H9 (cell line): ENCODE measurements at regions not wholly inside any gene's neighbourhood (a gene's known extent, or its start where the extent isn't known, plus 50 kb on each side); places are given as distances from the start of the nearest gene placed in this dataset.

ENCODE experiments used
- DNase-seq: peaks from one replicate; pipeline ENCODE4 v3.0.0-alpha.2; 2017
- H2AFZ ChIP-seq: one replicate; pipeline ENCODE4 v1.6.1; 2013; ENCODE audit warnings: mild to moderate bottlenecking, low read length, control low read depth, moderate library complexity
- H2AK5ac ChIP-seq: 2 replicates; pipeline ENCODE4 v1.6.1; 2013; ENCODE audit warnings: low read length, control low read depth, mixed read lengths; ENCODE audit not compliant: insufficient read length
- H2BK120ac ChIP-seq: one replicate; pipeline ENCODE4 v1.6.1; 2013; ENCODE audit warnings: low read depth, mild to moderate bottlenecking, low read length, control low read depth, inconsistent platforms; ENCODE audit not compliant: poor library complexity, severe bottlenecking
- H2BK12ac ChIP-seq: 2 replicates; pipeline ENCODE4 v1.6.1; 2013; ENCODE audit warnings: low read length, control low read depth, mixed read lengths, low read depth; ENCODE audit not compliant: insufficient read length
- H2BK15ac ChIP-seq: 2 replicates; pipeline ENCODE4 v1.6.1; 2013; ENCODE audit warnings: low read depth, low read length, control low read depth
- H2BK20ac ChIP-seq: one replicate; pipeline ENCODE4 v1.6.1; 2013; ENCODE audit warnings: low read depth, mild to moderate bottlenecking, low read length, control low read depth, inconsistent platforms; ENCODE audit not compliant: poor library complexity, severe bottlenecking
- H2BK5ac ChIP-seq: 2 replicates; pipeline ENCODE4 v1.6.1; 2013; ENCODE audit warnings: low read length, control low read depth, mixed read lengths; ENCODE audit not compliant: insufficient read length
- H3K14ac ChIP-seq: 2 replicates; pipeline ENCODE4 v1.6.1; 2013; ENCODE audit warnings: low read length, control low read depth; ENCODE audit not compliant: insufficient read depth
- H3K18ac ChIP-seq: 2 replicates; pipeline ENCODE4 v1.6.1; 2013; ENCODE audit warnings: low read depth, mild to moderate bottlenecking, mixed read lengths, low read length, control low read depth; ENCODE audit not compliant: insufficient read length
- H3K23ac ChIP-seq: 2 replicates; pipeline ENCODE4 v1.6.1; 2013; ENCODE audit warnings: low read length, control low read depth, mixed read lengths, low read depth; ENCODE audit not compliant: insufficient read length
- H3K23me2 ChIP-seq: 2 replicates; pipeline ENCODE4 v1.6.1; 2013; ENCODE audit warnings: low read depth, mild to moderate bottlenecking, mixed read lengths, low read length, control low read depth; ENCODE audit not compliant: insufficient read length, poor library complexity, severe bottlenecking
- H3K27ac ChIP-seq: 2 replicates; pipeline ENCODE4 v1.5.1; 2013; ENCODE audit warnings: low read length, control low read depth, mixed read lengths, low read depth; ENCODE audit not compliant: insufficient read length
- H3K27me3 ChIP-seq: 2 replicates; pipeline ENCODE4 v1.6.1; 2013; ENCODE audit warnings: low read length, control low read depth, inconsistent platforms; ENCODE audit not compliant: insufficient read depth
- H3K4ac ChIP-seq: 2 replicates; pipeline ENCODE4 v1.6.1; 2013; ENCODE audit warnings: low read depth, mild to moderate bottlenecking, control low read depth, inconsistent platforms, low read length, moderate library complexity
- H3K4me1 ChIP-seq: 2 replicates; pipeline ENCODE4 v1.6.1; 2013; ENCODE audit warnings: low read length, control low read depth, inconsistent platforms; ENCODE audit not compliant: insufficient read depth
- H3K4me2 ChIP-seq: 2 replicates; pipeline ENCODE4 v1.6.1; 2013; ENCODE audit warnings: low read length, control low read depth, mixed read lengths; ENCODE audit not compliant: insufficient read length, insufficient read depth
- H3K56ac ChIP-seq: 2 replicates; pipeline ENCODE4 v1.6.1; 2013; ENCODE audit warnings: low read depth, mild to moderate bottlenecking, mixed read lengths, low read length, control low read depth; ENCODE audit not compliant: insufficient read length
- H3K79me1 ChIP-seq: 2 replicates; pipeline ENCODE4 v1.6.1; 2013; ENCODE audit warnings: low read depth, mild to moderate bottlenecking, moderate library complexity, low read length, control low read depth, inconsistent platforms; ENCODE audit not compliant: insufficient read depth, poor library complexity, severe bottlenecking
- H3K79me2 ChIP-seq: 2 replicates; pipeline ENCODE4 v1.6.1; 2013; ENCODE audit warnings: low read length, control low read depth, inconsistent platforms; ENCODE audit not compliant: insufficient read depth
- H3K9ac ChIP-seq: 2 replicates; pipeline ENCODE4 v1.6.1; 2013; ENCODE audit warnings: low read length, control low read depth, mixed read lengths; ENCODE audit not compliant: insufficient read length; ENCODE audit errors: extremely low read depth
- H3K9me3 ChIP-seq: one replicate; pipeline ENCODE4 v1.6.1; 2013; ENCODE audit warnings: low read depth, low read length, inconsistent platforms; ENCODE audit not compliant: control insufficient read depth
- H3T11ph ChIP-seq: one replicate; pipeline ENCODE4 v1.6.1; 2013; ENCODE audit warnings: mild to moderate bottlenecking, low read length, control low read depth, inconsistent platforms
- H4K20me1 ChIP-seq: one replicate; pipeline ENCODE4 v1.6.1; 2013; ENCODE audit not compliant: control insufficient read depth, insufficient read length, insufficient read depth
- H4K5ac ChIP-seq: 2 replicates; pipeline ENCODE4 v1.6.1; 2013; ENCODE audit warnings: low read depth, mild to moderate bottlenecking, mixed read lengths, low read length, control low read depth; ENCODE audit not compliant: insufficient read length
- H4K8ac ChIP-seq: replicated peaks from 2 replicates; pipeline ENCODE4 v1.6.1; 2013; ENCODE audit warnings: low read length, control low read depth, mixed read lengths, low read depth; ENCODE audit not compliant: insufficient read length
- H4K91ac ChIP-seq: 2 replicates; pipeline ENCODE4 v1.6.1; 2013; ENCODE audit warnings: low read depth, mild to moderate bottlenecking, moderate library complexity, mixed read lengths, low read length, control low read depth; ENCODE audit not compliant: insufficient read length
- H3K27ac Mint-ChIP-seq, 3 experiments: 2 replicates in 2 of 3; 3 replicates in 1 of 3; pipeline ENCODE4 v1.8.0; 2020 to 2021; ENCODE audit warnings: mixed read lengths in 3 of 3, mild to moderate bottlenecking in 1 of 3, moderate library complexity in 1 of 3
- H3K27me3 Mint-ChIP-seq: 2 replicates; pipeline ENCODE4 v1.8.0; 2021; ENCODE audit warnings: low read depth, mild to moderate bottlenecking, moderate library complexity, mixed read lengths
- H3K36me3 Mint-ChIP-seq, 3 experiments: 2 replicates in 2 of 3; 3 replicates in 1 of 3; pipeline ENCODE4 v1.8.0; 2020 to 2021; ENCODE audit warnings: low read depth in 3 of 3, mixed read lengths in 3 of 3; ENCODE audit not compliant: insufficient read depth in 1 of 3
- H3K4me1 Mint-ChIP-seq, 2 experiments: 2 replicates each; pipeline ENCODE4 v1.8.0; 2020; ENCODE audit warnings: mixed read lengths in 2 of 2
- H3K4me3 Mint-ChIP-seq, 2 experiments: 2 replicates in 1 of 2; 3 replicates in 1 of 2; pipeline ENCODE4 v1.8.0; 2020 to 2021; ENCODE audit warnings: mild to moderate bottlenecking in 2 of 2, mixed read lengths in 2 of 2, moderate library complexity in 1 of 2
- H3K9me3 Mint-ChIP-seq, 2 experiments: 2 replicates in 1 of 2; 3 replicates in 1 of 2; pipeline ENCODE4 v1.8.0; 2020; ENCODE audit warnings: mild to moderate bottlenecking in 2 of 2, mixed read lengths in 2 of 2, moderate library complexity in 1 of 2
- CTCF ChIP-seq: fragments of 200-600 bp; sonication (generic); conservative IDR thresholded peaks from 3 replicates; pipeline ENCODE4 v1.8.0; 2021; ENCODE audit warnings: antibody characterized with exemption, mild to moderate bottlenecking
- WGBS: extraction: QIAGEN DNeasy Blood & Tissue Kit; methylation state at CpG from one replicate; pipeline ENCODE4 v1.1.7; 2013; ENCODE audit warnings: missing lambda C conversion rate, low lambda C conversion rate, mixed read lengths; ENCODE audit not compliant: insufficient read length; ENCODE audit errors: extremely low coverage; 5-methylcytosine and 5-hydroxymethylcytosine counted together

GRCh38 chr2:166613226-166613625 lies 119.2 kb upstream of the SCN7A start:
- peaks cover 3 to 12% of the 10 kb centered on the region in 2 experiments; a peak in 3 of 5 replicates for H3K9me3 Mint-ChIP-seq
- Histone ChIP-seq H3K79me1 (no peaks in the 10 kb centered on the region), H3K14ac (no peak overlapping the region), H2AFZ (no peak overlapping the region), H2AK5ac (no peak overlapping the region), H3K9me3 (no peaks in the 10 kb centered on the region), H2BK5ac (no peak overlapping the region), H3T11ph (no peak overlapping the region), H3K27me3 (no peaks in the 10 kb centered on the region), H3K27ac (no peak overlapping the region), H3K18ac (no peak overlapping the region), H3K23ac (no peak overlapping the region), H4K5ac (no peak overlapping the region), H2BK15ac (no peak overlapping the region), H4K8ac (no peak overlapping the region), H3K4me1 (peaks cover 2% of the 10 kb centered on the region; the same call in 1 of the 2 replicates), H4K91ac (no peak overlapping the region), H3K23me2 (no peaks in the 10 kb centered on the region), H2BK12ac (no peak overlapping the region), H2BK120ac (no peak overlapping the region), H3K9ac (no peak overlapping the region), H2BK20ac (no peak overlapping the region), H4K20me1 (no peaks in the 10 kb centered on the region), H3K56ac (no peak overlapping the region), H3K4me2 (no peak overlapping the region), H3K79me2 (no peaks in the 10 kb centered on the region), H3K4ac (no peak overlapping the region)
- H3K4me1 Mint-ChIP-seq = peaks cover 30 to 38% of the 10 kb centered on the region in 2 experiments
- WGBS = no CpG with 5 or more reads among the region's 1 CpG
- H3K36me3 Mint-ChIP-seq = peaks cover 0 to 14% (median 0%) of the 10 kb centered on the region in 3 experiments; a peak in 3 of 7 replicates
- H3K4me3 Mint-ChIP-seq = no peak overlapping the region
- peaks cover 6% of the 10 kb centered on the region for H3K27me3 Mint-ChIP-seq
- DNase-seq = no peak
- no peak for TF ChIP-seq CTCF
- H3K27ac Mint-ChIP-seq = no peak overlapping the region
